ENCODE measurements at regions not wholly inside any gene's neighbourhood (a gene's known extent, or its start where the extent isn't known, plus 50 kb on each side); places are given as distances from the start of the nearest gene placed in this dataset.
A peak's percentile ranks its signal among the peaks of the same experiment; 100 is the strongest.

GRCh38 chr7:98483276-98483963 is 82.5 kb upstream of the BAIAP2L1 start:
- Histone ChIP-seq H3K27me3 (ENCODE audit: low read depth, low read length) (no peaks in the 10 kb centered on the region), H3K4me1 (ENCODE audit: control insufficient read depth in 1 of 2, insufficient read depth in 2 of 2, low read length in 2 of 2) (no peaks in the 10 kb centered on the region), H3K9me3 (ENCODE audit: control insufficient read depth in 1 of 2, low read length in 2 of 2) (peaks cover 0 to 5% of the 10 kb centered on the region in 2 donors), H3K27ac (ENCODE audit: low read length) (no peak overlapping the region), H3K36me3 (ENCODE audit: control insufficient read depth in 1 of 2, insufficient read depth in 2 of 2, low read length in 2 of 2) (no peaks in the 10 kb centered on the region), H3K4me3 (ENCODE audit: low read depth in 1 of 2, low read length in 2 of 2) (no peak overlapping the region)

DNA sequence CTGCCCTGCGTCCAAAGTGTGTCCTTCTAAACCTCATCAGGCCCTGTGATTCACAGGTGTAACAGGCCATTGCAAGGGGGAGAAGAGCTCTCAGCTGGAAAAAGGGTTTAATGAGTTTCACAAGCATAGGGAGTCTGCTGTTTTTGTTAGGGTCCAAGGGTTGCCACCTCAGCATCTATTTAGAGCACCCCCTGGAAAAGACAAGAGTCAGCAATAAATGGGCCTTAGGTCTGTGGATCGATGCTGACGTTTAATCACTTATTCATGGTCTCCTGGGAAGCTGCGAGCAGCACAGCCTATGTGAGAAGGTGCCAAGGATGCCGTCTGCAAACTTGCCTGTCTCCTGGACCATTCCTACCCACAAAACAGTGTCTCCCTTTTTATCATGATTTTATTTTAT is 78.4 kb upstream of the BAIAP2L1 start:
- H3K4me1 ChIP-seq (ENCODE audit: control insufficient read depth in 1 of 2, insufficient read depth in 2 of 2, low read length in 2 of 2) = no peaks in the 10 kb centered on the region
- H3K9me3 ChIP-seq (ENCODE audit: control insufficient read depth in 1 of 2, low read length in 2 of 2) = peaks cover 0 to 5% of the 10 kb centered on the region in 2 donors
- H3K4me3 ChIP-seq (ENCODE audit: low read depth in 1 of 2, low read length in 2 of 2) = no peak overlapping the region
- H3K27me3 ChIP-seq (ENCODE audit: low read depth, low read length) = no peaks in the 10 kb centered on the region
- no peaks in the 10 kb centered on the region for H3K36me3 ChIP-seq (ENCODE audit: control insufficient read depth in 1 of 2, insufficient read depth in 2 of 2, low read length in 2 of 2)
- no peak overlapping the region for H3K27ac ChIP-seq (ENCODE audit: low read length)

GRCh38 chr7:98475352-98475751 is 74.5 kb upstream of the BAIAP2L1 start:
- peaks cover 0 to 2% of the 10 kb centered on the region in 2 donors for H3K9me3 ChIP-seq (ENCODE audit: control insufficient read depth in 1 of 2, low read length in 2 of 2)
- H3K36me3 ChIP-seq (ENCODE audit: control insufficient read depth in 1 of 2, insufficient read depth in 2 of 2, low read length in 2 of 2) = no peaks in the 10 kb centered on the region
- H3K4me3 ChIP-seq (ENCODE audit: low read depth in 1 of 2, low read length in 2 of 2) = no peak overlapping the region
- H3K27me3 ChIP-seq (ENCODE audit: low read depth, low read length) = no peaks in the 10 kb centered on the region
- H3K4me1 ChIP-seq (ENCODE audit: control insufficient read depth in 1 of 2, insufficient read depth in 2 of 2, low read length in 2 of 2) = peaks cover 0 to 6% of the 10 kb centered on the region in 2 donors
- H3K27ac ChIP-seq (ENCODE audit: low read length) = no peak overlapping the region

DNA sequence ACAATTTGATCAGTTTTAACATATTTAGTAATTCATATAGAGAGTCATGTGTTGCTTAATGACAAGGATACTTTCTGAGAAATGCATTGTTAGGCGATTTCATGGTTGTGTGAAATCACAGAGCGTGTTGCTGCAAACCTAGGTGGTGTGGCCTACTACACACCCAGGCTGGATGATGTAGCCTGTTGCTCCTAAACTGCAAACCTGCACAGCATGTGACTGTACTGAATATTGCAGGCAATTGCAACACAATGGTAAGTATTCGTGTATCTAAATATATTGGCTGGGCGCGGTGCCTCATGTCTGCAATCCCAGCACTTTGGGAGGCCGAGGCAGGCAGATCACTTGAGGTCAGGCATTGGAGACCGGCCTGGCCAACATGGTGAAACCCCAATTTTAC is 73.7 kb upstream of the BAIAP2L1 start:
- peaks cover 4% of the 10 kb centered on the region for H3K27me3 ChIP-seq (ENCODE audit: low read depth, low read length)
- H3K36me3 ChIP-seq (ENCODE audit: control insufficient read depth in 1 of 2, insufficient read depth in 2 of 2, low read length in 2 of 2) = no peaks in the 10 kb centered on the region
- H3K4me1 ChIP-seq (ENCODE audit: control insufficient read depth in 1 of 2, insufficient read depth in 2 of 2, low read length in 2 of 2) = peaks cover 0 to 7% of the 10 kb centered on the region in 2 donors
- H3K4me3 ChIP-seq (ENCODE audit: low read depth in 1 of 2, low read length in 2 of 2) = no peak overlapping the region
- peaks cover 0 to under 1% of the 10 kb centered on the region in 2 donors for H3K9me3 ChIP-seq (ENCODE audit: control insufficient read depth in 1 of 2, low read length in 2 of 2)
- H3K27ac ChIP-seq (ENCODE audit: low read length) = no peak overlapping the region

DNA sequence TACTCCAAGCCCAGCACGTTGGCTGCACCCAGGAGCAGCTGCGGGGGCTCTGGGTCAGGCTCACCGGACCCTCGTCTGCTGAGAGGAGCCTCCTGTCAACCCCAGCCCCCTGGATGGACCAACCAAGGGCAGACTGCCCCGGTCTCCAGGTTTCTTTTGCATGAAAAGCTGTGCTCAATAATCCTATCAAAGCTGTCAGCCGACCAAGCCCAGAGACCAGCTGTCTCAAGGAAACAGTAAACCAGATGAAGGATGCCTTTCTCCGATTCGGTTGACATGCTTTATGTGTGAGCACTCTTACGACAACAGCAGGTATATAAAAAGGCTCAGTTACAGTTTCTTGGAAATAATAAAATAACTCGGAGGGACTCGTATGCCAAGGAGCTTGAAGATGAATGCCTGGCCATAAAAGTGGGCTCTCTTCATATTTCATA is 71.6 kb upstream of the BAIAP2L1 start:
- H3K4me3 ChIP-seq (ENCODE audit: low read depth in 1 of 2, low read length in 2 of 2) = no peak overlapping the region
- peaks cover 4% of the 10 kb centered on the region for H3K27me3 ChIP-seq (ENCODE audit: low read depth, low read length)
- no peak overlapping the region for H3K27ac ChIP-seq (ENCODE audit: low read length)
- no peaks in the 10 kb centered on the region for H3K36me3 ChIP-seq (ENCODE audit: control insufficient read depth in 1 of 2, insufficient read depth in 2 of 2, low read length in 2 of 2)
- peaks cover 0 to 7% of the 10 kb centered on the region in 2 donors for H3K4me1 ChIP-seq (ENCODE audit: control insufficient read depth in 1 of 2, insufficient read depth in 2 of 2, low read length in 2 of 2)
- H3K9me3 ChIP-seq (ENCODE audit: control insufficient read depth in 1 of 2, low read length in 2 of 2) = peaks cover 0 to 5% of the 10 kb centered on the region in 2 donors

DNA sequence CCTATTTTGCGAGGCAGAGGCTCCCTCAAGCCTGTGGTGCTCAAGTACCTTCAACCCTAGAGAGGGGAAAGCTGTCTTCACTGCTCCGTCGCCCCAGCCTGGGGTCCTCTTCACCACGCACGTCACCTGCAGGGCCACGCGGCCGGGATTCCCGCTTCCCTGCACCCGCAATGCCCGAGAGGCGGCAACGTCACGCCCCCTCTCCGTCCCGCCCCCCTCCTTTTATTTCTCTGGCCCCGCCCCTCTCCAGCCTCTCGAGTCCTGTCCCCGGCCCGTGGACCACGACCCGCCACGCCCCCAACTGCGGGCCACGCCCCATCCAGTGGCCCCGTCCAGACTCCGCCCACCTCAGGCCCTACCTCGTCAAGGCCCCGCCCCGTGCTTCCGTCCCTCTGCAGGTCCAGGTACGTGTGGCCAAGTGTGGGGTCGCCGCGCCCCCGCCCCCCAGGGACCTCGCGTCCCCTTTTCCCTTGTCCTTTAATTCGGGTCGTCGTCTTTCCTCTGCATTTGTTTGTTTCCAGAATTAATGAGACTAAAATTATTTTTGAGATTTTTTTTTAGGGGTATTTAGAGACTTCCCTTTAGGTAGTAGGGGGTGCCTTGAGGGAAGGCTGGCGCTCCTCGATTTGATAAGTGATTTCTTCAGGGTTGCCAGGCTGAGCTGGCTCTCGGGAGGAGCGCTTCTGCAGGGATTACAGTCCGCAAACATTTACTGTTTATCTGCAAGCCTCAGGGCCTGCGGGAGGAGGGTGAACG is 69.8 kb upstream of the BAIAP2L1 start:
- H3K4me1 ChIP-seq (ENCODE audit: control insufficient read depth in 1 of 2, insufficient read depth in 2 of 2, low read length in 2 of 2) = peaks cover 0 to 7% of the 10 kb centered on the region in 2 donors
- H3K9me3 ChIP-seq (ENCODE audit: control insufficient read depth in 1 of 2, low read length in 2 of 2) = peaks cover 0 to 5% of the 10 kb centered on the region in 2 donors
- H3K27ac ChIP-seq (ENCODE audit: low read length) = no peak overlapping the region
- H3K36me3 ChIP-seq (ENCODE audit: control insufficient read depth in 1 of 2, insufficient read depth in 2 of 2, low read length in 2 of 2) = no peaks in the 10 kb centered on the region
- H3K27me3 ChIP-seq (ENCODE audit: low read depth, low read length) = peaks cover 4% of the 10 kb centered on the region
- peak overlapping the region; percentile 7 to 60 for H3K4me3 ChIP-seq (ENCODE audit: low read depth in 1 of 2, low read length in 2 of 2)

DNA sequence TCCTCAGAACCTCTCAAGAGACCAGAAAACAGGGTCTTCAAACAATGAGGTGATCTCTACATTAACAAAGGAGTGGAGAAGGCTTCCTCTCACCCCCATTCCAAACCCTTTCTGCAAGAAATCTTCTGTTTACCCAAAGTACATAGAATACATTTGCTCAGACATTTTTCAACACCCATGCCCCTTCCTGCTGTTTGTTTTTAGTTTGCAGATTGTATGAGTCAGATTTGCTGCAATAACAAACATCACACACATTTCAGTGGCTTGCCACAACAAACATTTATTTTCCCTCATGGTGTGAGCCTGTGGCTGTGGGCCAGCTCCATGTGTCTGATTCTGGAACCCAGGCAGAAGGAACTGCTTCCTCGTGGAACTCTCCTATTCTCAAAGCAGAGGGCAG is 68.2 kb upstream of the BAIAP2L1 start:
- Histone ChIP-seq H3K27ac (ENCODE audit: low read length) (no peak overlapping the region), H3K4me3 (ENCODE audit: low read depth in 1 of 2, low read length in 2 of 2) (no peak overlapping the region), H3K4me1 (ENCODE audit: control insufficient read depth in 1 of 2, insufficient read depth in 2 of 2, low read length in 2 of 2) (peaks cover 0 to 7% of the 10 kb centered on the region in 2 donors), H3K36me3 (ENCODE audit: control insufficient read depth in 1 of 2, insufficient read depth in 2 of 2, low read length in 2 of 2) (no peaks in the 10 kb centered on the region), H3K27me3 (ENCODE audit: low read depth, low read length) (peaks cover 4% of the 10 kb centered on the region), H3K9me3 (ENCODE audit: control insufficient read depth in 1 of 2, low read length in 2 of 2) (peaks cover 0 to 5% of the 10 kb centered on the region in 2 donors)

DNA sequence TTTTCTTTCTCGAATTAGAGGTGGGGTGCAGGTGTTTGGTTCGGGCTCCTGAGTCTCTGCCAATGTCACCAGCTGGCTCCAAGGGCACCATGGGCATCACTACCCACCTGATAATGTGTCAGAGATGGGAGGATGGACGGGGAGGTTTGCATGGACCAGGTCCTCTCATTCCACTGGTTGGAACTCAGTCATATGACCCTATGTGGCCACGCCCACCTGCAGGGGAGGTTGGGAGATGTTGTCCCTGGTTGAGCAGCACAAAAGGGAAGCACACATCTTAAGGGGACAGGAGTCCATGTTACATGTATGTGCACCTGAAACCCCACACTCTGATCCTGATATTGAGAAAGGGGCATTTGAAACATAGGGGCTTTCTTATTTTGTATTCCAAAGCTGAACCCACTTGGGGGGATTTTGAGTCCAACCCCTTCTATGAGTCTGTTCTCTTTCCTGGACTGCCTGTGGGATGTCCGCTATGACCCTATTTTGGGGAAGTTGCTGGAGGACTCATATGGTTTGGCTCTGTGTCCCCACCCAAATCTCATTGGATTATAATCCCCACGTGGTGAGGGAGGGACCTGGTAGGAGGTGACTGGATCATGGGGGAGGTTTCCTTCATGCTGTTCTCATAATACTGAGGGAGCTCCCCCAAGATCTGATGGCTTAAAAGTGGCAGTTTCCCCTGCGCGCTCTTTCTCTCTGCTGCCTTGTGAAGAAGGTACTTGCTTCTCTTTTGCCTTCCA is 66.9 kb upstream of the BAIAP2L1 start:
- Histone ChIP-seq H3K4me1 (ENCODE audit: control insufficient read depth in 1 of 2, insufficient read depth in 2 of 2, low read length in 2 of 2) (peaks cover 0 to 7% of the 10 kb centered on the region in 2 donors), H3K36me3 (ENCODE audit: control insufficient read depth in 1 of 2, insufficient read depth in 2 of 2, low read length in 2 of 2) (no peaks in the 10 kb centered on the region), H3K9me3 (ENCODE audit: control insufficient read depth in 1 of 2, low read length in 2 of 2) (peaks cover 0 to 5% of the 10 kb centered on the region in 2 donors), H3K4me3 (ENCODE audit: low read depth in 1 of 2, low read length in 2 of 2) (no peak overlapping the region), H3K27me3 (ENCODE audit: low read depth, low read length) (peaks cover 4% of the 10 kb centered on the region), H3K27ac (ENCODE audit: low read length) (no peak overlapping the region)

GRCh38 chr7:98465022-98465421 is 64.1 kb upstream of the BAIAP2L1 start:
- H3K36me3 ChIP-seq (ENCODE audit: control insufficient read depth in 1 of 2, insufficient read depth in 2 of 2, low read length in 2 of 2) = no peaks in the 10 kb centered on the region
- no peaks in the 10 kb centered on the region for H3K4me1 ChIP-seq (ENCODE audit: control insufficient read depth in 1 of 2, insufficient read depth in 2 of 2, low read length in 2 of 2)
- peaks cover under 1% of the 10 kb centered on the region for H3K27me3 ChIP-seq (ENCODE audit: low read depth, low read length)
- no peak overlapping the region for H3K4me3 ChIP-seq (ENCODE audit: low read depth in 1 of 2, low read length in 2 of 2)
- H3K27ac ChIP-seq (ENCODE audit: low read length) = no peak overlapping the region
- peaks cover 0 to 5% of the 10 kb centered on the region in 2 donors for H3K9me3 ChIP-seq (ENCODE audit: control insufficient read depth in 1 of 2, low read length in 2 of 2)

DNA sequence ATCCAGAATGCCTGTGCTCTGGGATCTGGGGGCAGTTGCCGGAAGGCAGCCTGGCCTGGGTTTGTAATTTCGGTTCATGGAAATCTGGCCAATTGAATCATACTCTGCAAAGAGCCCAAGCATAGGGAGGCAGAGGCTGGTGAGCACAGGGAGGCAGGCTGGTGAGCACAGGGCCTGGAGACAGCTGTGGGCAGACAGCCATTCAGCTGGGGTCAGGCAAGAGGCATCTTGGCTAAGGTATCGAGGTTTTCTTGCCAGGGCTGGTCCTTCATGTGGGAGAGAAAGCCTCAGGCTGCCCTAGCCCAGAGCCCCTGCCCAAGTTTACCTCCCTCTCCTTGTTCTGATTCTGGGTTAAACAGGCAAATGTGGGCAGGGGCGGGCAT is 63.7 kb upstream of the BAIAP2L1 start:
- Histone ChIP-seq H3K4me1 (ENCODE audit: control insufficient read depth in 1 of 2, insufficient read depth in 2 of 2, low read length in 2 of 2) (no peaks in the 10 kb centered on the region), H3K9me3 (ENCODE audit: control insufficient read depth in 1 of 2, low read length in 2 of 2) (peaks cover 0 to 5% of the 10 kb centered on the region in 2 donors), H3K36me3 (ENCODE audit: control insufficient read depth in 1 of 2, insufficient read depth in 2 of 2, low read length in 2 of 2) (no peaks in the 10 kb centered on the region), H3K4me3 (ENCODE audit: low read depth in 1 of 2, low read length in 2 of 2) (no peak overlapping the region), H3K27me3 (ENCODE audit: low read depth, low read length) (no peaks in the 10 kb centered on the region), H3K27ac (ENCODE audit: low read length) (no peak overlapping the region)

GRCh38 chr7:98463837-98464557 is 63.1 kb upstream of the BAIAP2L1 start:
- Histone ChIP-seq H3K4me3 (ENCODE audit: low read depth in 1 of 2, low read length in 2 of 2) (no peak overlapping the region), H3K36me3 (ENCODE audit: control insufficient read depth in 1 of 2, insufficient read depth in 2 of 2, low read length in 2 of 2) (no peaks in the 10 kb centered on the region), H3K9me3 (ENCODE audit: control insufficient read depth in 1 of 2, low read length in 2 of 2) (peaks cover 0 to 2% of the 10 kb centered on the region in 2 donors), H3K27me3 (ENCODE audit: low read depth, low read length) (no peaks in the 10 kb centered on the region), H3K27ac (ENCODE audit: low read length) (no peak overlapping the region), H3K4me1 (ENCODE audit: control insufficient read depth in 1 of 2, insufficient read depth in 2 of 2, low read length in 2 of 2) (no peaks in the 10 kb centered on the region)

All from muscle layer of duodenum (tissue), 2 donors.